Tibial artery (tissue), 4 donors: ENCODE measurements at regions not wholly inside any gene's neighbourhood (a gene's known extent, or its start where the extent isn't known, plus 50 kb on each side); places are given as distances from the start of the nearest gene placed in this dataset.

ENCODE experiments used
- DNase-seq, 2 donors: peaks; one replicate each; pipeline ENCODE4 v3.0.0-alpha.2; 2019
- H3K27ac ChIP-seq, 2 donors: fragments of 200-600 bp; sonication (generic) in 1 of 2; 1 replicate in 1 of 2; 2 replicates in 1 of 2; pipeline ENCODE4 v1.5.1; 2018 to 2019; ENCODE audit warnings: mild to moderate bottlenecking in 1 of 2
- H3K27me3 ChIP-seq, 2 donors: fragments of 200-600 bp; sonication (generic) in 1 of 2; one replicate each; pipeline versions ENCODE4 v1.5.1 to v1.6.0; 2016 to 2019
- H3K36me3 ChIP-seq, 3 donors: fragments of 200-600 bp; sonication (generic) in 2 of 3; one replicate each; pipeline ENCODE4 v1.5.1; 2016 to 2019; ENCODE audit warnings: mild to moderate bottlenecking in 2 of 3
- H3K4me1 ChIP-seq, 4 donors: fragments of 200-600 bp; sonication (generic) in 2 of 4; 1 replicate in 3 of 4; 2 replicates in 1 of 4; pipeline ENCODE4 v1.5.1; 2016 to 2019
- H3K4me3 ChIP-seq, 2 donors: fragments of 200-600 bp; sonication (generic) in 1 of 2; 1 replicate in 1 of 2; 2 replicates in 1 of 2; pipeline ENCODE4 v1.5.1; 2018 to 2019; ENCODE audit warnings: mild to moderate bottlenecking in 2 of 2
- H3K9me3 ChIP-seq, 3 donors: fragments of 200-600 bp; sonication (generic) in 1 of 3; one replicate each; pipeline ENCODE4 v1.5.1; 2016 to 2019
- CTCF ChIP-seq, 2 experiments: fragments of 200-600 bp in 1 of 2; fragments of 450-650 bp in 1 of 2; IDR thresholded peaks; one replicate each; pipeline ENCODE4 v1.5.1; 2017 to 2019; ENCODE audit warnings: antibody characterized with exemption in 2 of 2, mild to moderate bottlenecking in 1 of 2, moderate library complexity in 1 of 2
- intact Hi-C: fragments of 100-400 bp; cut with DNase I; formaldehyde crosslinking; loops from one replicate; pipeline ENCODE4 v1.15.0; 2023; ENCODE audit warnings: low total_unique reads

GRCh38 chr20:19826179-19826914 lies 68.3 kb downstream of the RIN2 start:
- H3K4me1 ChIP-seq = no peaks in the 10 kb centered on the region

GRCh38 chr20:19827818-19828217 lies 69.8 kb downstream of the RIN2 start:
- Histone ChIP-seq H3K4me3 (no peak overlapping the region), H3K27me3 (no peaks in the 10 kb centered on the region), H3K36me3 (peaks cover 0 to 5% (median 0%) of the 10 kb centered on the region in 3 donors), H3K4me1 (no peaks in the 10 kb centered on the region), H3K9me3 (no peaks in the 10 kb centered on the region), H3K27ac (no peak overlapping the region)
- no peak for TF ChIP-seq CTCF (IDR thresholded peaks at IDR 0.05)
- no peak for DNase-seq
- intact Hi-C loops = no loop called here

More at GRCh38 chr20:19826179-19826914, 68.3 kb downstream of the RIN2 start:
- no peak overlapping the region for H3K27ac ChIP-seq
- H3K36me3 ChIP-seq = peaks cover 0 to 5% (median 0%) of the 10 kb centered on the region in 3 donors
- no peaks in the 10 kb centered on the region for H3K27me3 ChIP-seq
- TF ChIP-seq CTCF (IDR thresholded peaks at IDR 0.05) = no peak
- H3K9me3 ChIP-seq = no peaks in the 10 kb centered on the region
- no peak for DNase-seq
- intact Hi-C loops = no loop called here
- H3K4me3 ChIP-seq = no peak overlapping the region

- H3K27ac ChIP-seq = no peak overlapping the region
- intact Hi-C loops = no loop called here
- H3K27me3 ChIP-seq = no peaks in the 10 kb centered on the region
- H3K9me3 ChIP-seq = no peaks in the 10 kb centered on the region
- peaks cover 0 to 5% (median 0%) of the 10 kb centered on the region in 3 donors for H3K36me3 ChIP-seq
- peaks cover 0 to 4% (median 0%) of the 10 kb centered on the region in 4 donors for H3K4me1 ChIP-seq
- TF ChIP-seq CTCF (IDR thresholded peaks at IDR 0.05) = no peak
- DNase-seq = no peak
- H3K4me3 ChIP-seq = no peak overlapping the region
These were observed 70.2 kb downstream of the RIN2 start for GRCh38 chr20:19828232-19828631.

GRCh38 chr20:19830211-19830785 lies 72.2 kb downstream of the RIN2 start:
- H3K27me3 ChIP-seq = no peaks in the 10 kb centered on the region
- H3K27ac ChIP-seq = no peak overlapping the region
- DNase-seq = no peak
- intact Hi-C loops = no loop called here
- H3K4me3 ChIP-seq = no peak overlapping the region
- no peaks in the 10 kb centered on the region for H3K36me3 ChIP-seq
- H3K9me3 ChIP-seq = no peaks in the 10 kb centered on the region
- no peak for TF ChIP-seq CTCF (IDR thresholded peaks at IDR 0.05)
- H3K4me1 ChIP-seq = peaks cover 0 to 20% (median 0%) of the 10 kb centered on the region in 4 donors

GRCh38 chr20:19832875-19833274 lies 74.8 kb downstream of the RIN2 start:
- TF ChIP-seq CTCF (IDR thresholded peaks at IDR 0.05) = no peak
- Histone ChIP-seq H3K27me3 (no peaks in the 10 kb centered on the region), H3K4me1 (peaks cover 0 to 28% (median 2%) of the 10 kb centered on the region in 4 donors), H3K4me3 (no peak overlapping the region), H3K27ac (no peak overlapping the region), H3K36me3 (no peaks in the 10 kb centered on the region), H3K9me3 (no peaks in the 10 kb centered on the region)
- intact Hi-C loops = no loop called here
- DNase-seq = no peak
